ENCODE measurements at regions not wholly inside any gene's neighbourhood (a gene's known extent, or its start where the extent isn't known, plus 50 kb on each side); places are given as distances from the start of the nearest gene placed in this dataset.

DNA sequence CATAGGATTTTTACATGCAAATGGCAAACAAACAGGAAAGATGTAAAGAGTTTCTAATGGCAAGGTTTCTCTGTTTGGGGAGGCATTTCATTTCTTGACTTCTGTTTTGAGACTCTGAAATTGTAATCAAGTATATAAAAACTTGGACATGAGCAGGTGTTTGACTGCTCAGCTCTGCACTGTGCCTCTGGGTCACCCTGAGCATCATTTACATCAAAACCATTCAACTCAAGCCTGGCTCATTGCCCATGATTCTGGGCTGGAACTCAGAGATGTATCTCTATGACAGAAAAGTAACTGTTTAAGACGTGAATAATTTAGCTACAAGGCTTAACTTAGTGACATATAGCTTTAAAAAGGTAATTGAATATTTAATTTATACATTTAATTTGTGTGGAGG lies 1402.4 kb upstream of the NUDT12 start:
- no peak for TF ChIP-seq POLR2A (IDR thresholded peaks at IDR 0.05; ENCODE audit: low read depth, low read length)
- TF ChIP-seq, protein P1, sequence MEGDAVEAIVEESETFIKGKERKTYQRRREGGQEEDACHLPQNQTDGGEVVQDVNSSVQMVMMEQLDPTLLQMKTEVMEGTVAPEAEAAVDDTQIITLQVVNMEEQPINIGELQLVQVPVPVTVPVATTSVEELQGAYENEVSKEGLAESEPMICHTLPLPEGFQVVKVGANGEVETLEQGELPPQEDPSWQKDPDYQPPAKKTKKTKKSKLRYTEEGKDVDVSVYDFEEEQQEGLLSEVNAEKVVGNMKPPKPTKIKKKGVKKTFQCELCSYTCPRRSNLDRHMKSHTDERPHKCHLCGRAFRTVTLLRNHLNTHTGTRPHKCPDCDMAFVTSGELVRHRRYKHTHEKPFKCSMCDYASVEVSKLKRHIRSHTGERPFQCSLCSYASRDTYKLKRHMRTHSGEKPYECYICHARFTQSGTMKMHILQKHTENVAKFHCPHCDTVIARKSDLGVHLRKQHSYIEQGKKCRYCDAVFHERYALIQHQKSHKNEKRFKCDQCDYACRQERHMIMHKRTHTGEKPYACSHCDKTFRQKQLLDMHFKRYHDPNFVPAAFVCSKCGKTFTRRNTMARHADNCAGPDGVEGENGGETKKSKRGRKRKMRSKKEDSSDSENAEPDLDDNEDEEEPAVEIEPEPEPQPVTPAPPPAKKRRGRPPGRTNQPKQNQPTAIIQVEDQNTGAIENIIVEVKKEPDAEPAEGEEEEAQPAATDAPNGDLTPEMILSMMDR (conservative IDR thresholded peaks at IDR 0.05; ENCODE audit: low read depth, low read length): no peak
- TF ChIP-seq CEBPB (IDR thresholded peaks at IDR 0.05; ENCODE audit: low read depth, low read length): no peak

All from IMR-90 (cell line).